OCI-LY7 (cell line): ENCODE measurements at regions not wholly inside any gene's neighbourhood (a gene's known extent, or its start where the extent isn't known, plus 50 kb on each side); places are given as distances from the start of the nearest gene placed in this dataset.

Experiments
- BruUV-seq: library from RNA; stranded (reverse); fragments of 400-500 nt; replicated peaks from 2 replicates; lab custom pipeline; 2021; lab: Mats Ljungman, UMichigan
- CTCF ChIA-PET: fragments of 300-600 bp; sonication (Branson Sonifier 250); formaldehyde crosslinking; loops from one replicate; lab custom pipeline; 2022; ENCODE audit warnings: antibody characterized with exemption; ENCODE audit not compliant: unreplicated experiment; lab: Charles Lee
- POLR2A ChIA-PET: fragments of 300-600 bp; sonication (Branson Sonifier 250); formaldehyde crosslinking; loops from one replicate; lab custom pipeline; 2022; ENCODE audit warnings: antibody characterized with exemption; lab: Charles Lee
- DNase-seq: peaks from one replicate; pipeline ENCODE4 v3.0.0-alpha.2; 2015; ENCODE audit warnings: low spot score
- H2AFZ ChIP-seq: fragments of 200-600 bp; sonication (generic), shearing (Covaris generic); 2 replicates; pipeline ENCODE4 v1.6.1; 2014; ENCODE audit warnings: mild to moderate bottlenecking, antibody characterized with exemption, low read length, moderate library complexity
- H3K27ac ChIP-seq: fragments of 200-600 bp; sonication (generic); 2 replicates; pipeline ENCODE4 v1.5.1; 2014; ENCODE audit warnings: mixed run types, low read depth, mild to moderate bottlenecking, moderate library complexity, low read length, inconsistent platforms; ENCODE audit not compliant: poor library complexity, severe bottlenecking
- H3K36me3 ChIP-seq: fragments of 200-600 bp; sonication (generic); 2 replicates; pipeline ENCODE4 v1.6.1; 2014; ENCODE audit warnings: mild to moderate bottlenecking, antibody characterized with exemption, low read length, moderate library complexity, mixed read lengths; ENCODE audit not compliant: insufficient read depth
- H3K4me1 ChIP-seq: fragments of 200-600 bp; sonication (generic); 2 replicates; pipeline ENCODE4 v1.5.1; 2014; ENCODE audit warnings: mild to moderate bottlenecking, low read length; ENCODE audit not compliant: insufficient read depth, poor library complexity, severe bottlenecking
- H3K4me2 ChIP-seq: fragments of 200-600 bp; sonication (generic); 2 replicates; pipeline ENCODE4 v1.6.1; 2014; ENCODE audit warnings: mild to moderate bottlenecking, low read length
- H3K4me3 ChIP-seq: fragments of 200-600 bp; sonication (generic); 2 replicates; pipeline ENCODE4 v1.5.1; 2014; ENCODE audit warnings: mild to moderate bottlenecking, low read depth, low read length; ENCODE audit not compliant: poor library complexity, severe bottlenecking
- H3K79me2 ChIP-seq: fragments of 200-600 bp; sonication (generic); 2 replicates; pipeline ENCODE4 v1.6.1; 2016; ENCODE audit warnings: low read depth, mild to moderate bottlenecking, low read length, moderate library complexity, mixed read lengths; ENCODE audit not compliant: insufficient read depth
- H3K9me2 ChIP-seq: fragments of 200-600 bp; sonication (generic); 2 replicates; pipeline ENCODE4 v1.6.1; 2016; ENCODE audit warnings: mild to moderate bottlenecking, low read length, mixed read lengths; ENCODE audit not compliant: insufficient read depth
- H3K9me3 ChIP-seq: fragments of 200-600 bp; sonication (generic); 2 replicates; pipeline ENCODE4 v1.6.1; 2014; ENCODE audit warnings: mild to moderate bottlenecking, mixed run types, low read length, mixed read lengths
- H4K20me1 ChIP-seq: fragments of 200-600 bp; sonication (generic); 2 replicates; pipeline ENCODE4 v1.6.1; 2014; ENCODE audit warnings: mild to moderate bottlenecking, antibody characterized with exemption, low read length, moderate library complexity, mixed read lengths; ENCODE audit not compliant: insufficient read depth
- EZH2phosphoT487 ChIP-seq: fragments of 200-600 bp; sonication (generic); IDR thresholded peaks from 2 replicates; pipeline ENCODE4 v1.6.1; 2018; ENCODE audit warnings: low read depth, borderline replicate concordance, mild to moderate bottlenecking, mixed run types, antibody characterized with exemption, low read length, moderate library complexity, mixed read lengths
- intact Hi-C: fragments of 100-400 bp; cut with micrococcal nuclease; formaldehyde crosslinking; loops from one replicate; pipeline ENCODE4 v1.10.0; 2022; ENCODE audit not compliant: unreplicated experiment
- TF ChIP-seq, protein P1 (sequence below): fragments of 200-600 bp; sonication (generic); conservative IDR thresholded peaks from 2 replicates; pipeline ENCODE4 v1.5.1; 2014; ENCODE audit warnings: mild to moderate bottlenecking, antibody characterized with exemption, low read length, moderate library complexity, mixed read lengths

DNA sequence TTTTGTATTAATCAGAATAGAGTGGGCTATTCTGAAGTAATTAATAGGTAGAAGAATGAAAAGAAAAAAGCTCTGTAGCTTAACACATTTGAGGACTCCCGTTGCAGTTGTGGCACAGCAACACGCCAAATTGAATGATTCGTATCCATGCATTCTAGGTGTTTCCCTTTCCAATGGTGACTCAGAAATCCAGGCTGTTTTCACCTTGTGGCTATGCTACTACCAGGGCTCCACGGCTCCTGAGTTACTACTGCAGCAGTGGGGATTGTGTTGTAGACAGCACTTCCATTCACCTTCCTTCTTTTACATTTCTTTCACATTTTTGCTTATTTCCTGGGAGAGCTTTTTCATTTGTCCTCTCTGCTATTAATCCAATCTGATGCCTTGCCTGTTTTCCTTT is 1616.4 kb downstream of the CDH8 start:
- ChIA-PET CTCF (no interaction called here), POLR2A (no interaction called here)
- H3K4me2 ChIP-seq, result no peak overlapping the region
- intact Hi-C loops, result no loop called here
- H3K9me2 ChIP-seq, result no peaks in the 10 kb centered on the region
- H3K4me3 ChIP-seq, result no peak overlapping the region
- no peaks in the 10 kb centered on the region for H3K4me1 ChIP-seq
- H2AFZ ChIP-seq, result no peak overlapping the region
- no peak for DNase-seq
- H3K9me3 ChIP-seq, result no peaks in the 10 kb centered on the region
- TF ChIP-seq, protein P1, sequence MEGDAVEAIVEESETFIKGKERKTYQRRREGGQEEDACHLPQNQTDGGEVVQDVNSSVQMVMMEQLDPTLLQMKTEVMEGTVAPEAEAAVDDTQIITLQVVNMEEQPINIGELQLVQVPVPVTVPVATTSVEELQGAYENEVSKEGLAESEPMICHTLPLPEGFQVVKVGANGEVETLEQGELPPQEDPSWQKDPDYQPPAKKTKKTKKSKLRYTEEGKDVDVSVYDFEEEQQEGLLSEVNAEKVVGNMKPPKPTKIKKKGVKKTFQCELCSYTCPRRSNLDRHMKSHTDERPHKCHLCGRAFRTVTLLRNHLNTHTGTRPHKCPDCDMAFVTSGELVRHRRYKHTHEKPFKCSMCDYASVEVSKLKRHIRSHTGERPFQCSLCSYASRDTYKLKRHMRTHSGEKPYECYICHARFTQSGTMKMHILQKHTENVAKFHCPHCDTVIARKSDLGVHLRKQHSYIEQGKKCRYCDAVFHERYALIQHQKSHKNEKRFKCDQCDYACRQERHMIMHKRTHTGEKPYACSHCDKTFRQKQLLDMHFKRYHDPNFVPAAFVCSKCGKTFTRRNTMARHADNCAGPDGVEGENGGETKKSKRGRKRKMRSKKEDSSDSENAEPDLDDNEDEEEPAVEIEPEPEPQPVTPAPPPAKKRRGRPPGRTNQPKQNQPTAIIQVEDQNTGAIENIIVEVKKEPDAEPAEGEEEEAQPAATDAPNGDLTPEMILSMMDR, result no peak
- TF ChIP-seq EZH2phosphoT487, result no peak
- H3K36me3 ChIP-seq, result no peaks in the 10 kb centered on the region
- H3K79me2 ChIP-seq, result no peaks in the 10 kb centered on the region
- BruUV-seq, result no TSS peak
- no peaks in the 10 kb centered on the region for H4K20me1 ChIP-seq
- H3K27ac ChIP-seq, result no peak overlapping the region

DNA sequence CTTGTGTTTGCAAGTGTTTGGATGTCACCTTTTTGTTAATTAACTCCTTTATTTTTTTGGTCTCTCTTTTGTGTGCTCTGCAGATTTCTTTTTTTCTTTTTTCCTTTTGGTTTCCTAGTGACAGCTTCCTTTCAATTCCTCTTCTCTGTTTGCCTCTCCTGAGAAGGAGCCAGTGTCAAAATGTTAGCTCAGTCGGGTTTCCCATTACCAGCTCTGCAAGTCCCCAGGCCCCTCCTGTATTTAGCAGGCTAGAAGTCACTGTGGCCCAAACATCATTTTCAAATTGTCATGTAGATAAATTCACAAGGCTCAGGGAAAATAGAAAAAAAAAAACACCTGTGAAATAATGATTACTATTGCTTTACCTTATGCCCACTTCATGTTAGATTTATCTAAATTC is 1621.6 kb downstream of the CDH8 start:
- BruUV-seq, result no TSS peak
- no peak for TF ChIP-seq EZH2phosphoT487
- TF ChIP-seq, protein P1, result no peak

DNA sequence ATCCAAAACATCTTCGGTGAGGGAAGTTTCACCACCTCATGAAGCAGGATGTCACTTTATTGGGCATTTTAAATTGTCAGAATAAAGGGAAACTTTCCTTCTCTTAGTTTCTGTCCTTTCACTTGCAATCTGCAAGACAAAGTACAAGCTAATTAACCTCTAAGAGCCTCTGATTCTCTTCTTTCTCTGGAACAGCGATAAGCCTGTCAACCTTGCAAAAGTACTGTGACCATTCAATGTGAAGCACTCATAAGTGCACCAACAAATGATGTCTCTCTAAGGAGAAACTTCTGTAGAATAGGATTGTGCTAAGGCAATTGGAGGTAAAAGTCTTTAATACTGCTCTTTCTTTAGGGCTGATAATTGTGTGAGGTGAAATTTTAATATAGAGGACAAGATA is 1622.3 kb downstream of the CDH8 start:
- no peaks in the 10 kb centered on the region for H3K36me3 ChIP-seq
- no peak overlapping the region for H3K4me2 ChIP-seq
- no peaks in the 10 kb centered on the region for H3K4me1 ChIP-seq
- no peak overlapping the region for H3K4me3 ChIP-seq
- no peak overlapping the region for H2AFZ ChIP-seq
- no peak for DNase-seq
- ChIA-PET CTCF (no interaction called here), POLR2A (no interaction called here)
- H3K27ac ChIP-seq, result no peak overlapping the region
- no peaks in the 10 kb centered on the region for H3K9me3 ChIP-seq
- H3K79me2 ChIP-seq, result no peaks in the 10 kb centered on the region
- intact Hi-C loops, result no loop called here
- no TSS peak for BruUV-seq
- no peaks in the 10 kb centered on the region for H4K20me1 ChIP-seq
- TF ChIP-seq, protein P1, result no peak
- TF ChIP-seq EZH2phosphoT487, result no peak
- no peaks in the 10 kb centered on the region for H3K9me2 ChIP-seq

More for the DNA sequence above, 1621.6 kb downstream of the CDH8 start:
- H3K9me2 ChIP-seq, result no peaks in the 10 kb centered on the region
- H3K4me2 ChIP-seq, result no peak overlapping the region
- no peak overlapping the region for H2AFZ ChIP-seq
- DNase-seq, result no peak
- ChIA-PET CTCF (no interaction called here), POLR2A (interaction anchor here (0.7 kb wide), 2 partner anchors 28 to 53 kb away, joined by 3 to 5 read pairs; no protein-coding TSS in a partner anchor)
- H3K79me2 ChIP-seq, result no peaks in the 10 kb centered on the region
- no peaks in the 10 kb centered on the region for H3K36me3 ChIP-seq
- no peak overlapping the region for H3K27ac ChIP-seq
- no peak overlapping the region for H3K4me3 ChIP-seq
- no peaks in the 10 kb centered on the region for H3K4me1 ChIP-seq
- H4K20me1 ChIP-seq, result no peaks in the 10 kb centered on the region
- intact Hi-C loops, result no loop called here
- no peaks in the 10 kb centered on the region for H3K9me3 ChIP-seq
